Vagina (tissue), 2 donors: ENCODE measurements at regions not wholly inside any gene's neighbourhood (a gene's known extent, or its start where the extent isn't known, plus 50 kb on each side); places are given as distances from the start of the nearest gene placed in this dataset.

Experiments
- POLR2A ChIP-seq, 2 donors: fragments of 450-650 bp; IDR thresholded peaks; one replicate each; pipeline ENCODE4 v1.6.1; 2017; ENCODE audit warnings: antibody characterized with exemption in 2 of 2, mild to moderate bottlenecking in 2 of 2, moderate library complexity in 2 of 2
- POLR2AphosphoS5 ChIP-seq, 2 donors: sonication (generic); formaldehyde crosslinking; IDR thresholded peaks; one replicate each; pipeline ENCODE4 v1.9.0; 2017; ENCODE audit warnings: antibody characterized with exemption in 2 of 2, mild to moderate bottlenecking in 2 of 2, low read depth in 1 of 2; ENCODE audit not compliant: insufficient read depth in 1 of 2
- TF ChIP-seq, protein P1 (sequence below), 3 experiments: fragments of 450-650 bp in 2 of 3; fragments of 200-600 bp in 1 of 3; sonication (generic) in 1 of 3; IDR thresholded peaks; one replicate each; pipeline ENCODE4 v1.5.1; 2017 to 2019; ENCODE audit warnings: antibody characterized with exemption in 3 of 3, mild to moderate bottlenecking in 2 of 3, moderate library complexity in 2 of 3

DNA sequence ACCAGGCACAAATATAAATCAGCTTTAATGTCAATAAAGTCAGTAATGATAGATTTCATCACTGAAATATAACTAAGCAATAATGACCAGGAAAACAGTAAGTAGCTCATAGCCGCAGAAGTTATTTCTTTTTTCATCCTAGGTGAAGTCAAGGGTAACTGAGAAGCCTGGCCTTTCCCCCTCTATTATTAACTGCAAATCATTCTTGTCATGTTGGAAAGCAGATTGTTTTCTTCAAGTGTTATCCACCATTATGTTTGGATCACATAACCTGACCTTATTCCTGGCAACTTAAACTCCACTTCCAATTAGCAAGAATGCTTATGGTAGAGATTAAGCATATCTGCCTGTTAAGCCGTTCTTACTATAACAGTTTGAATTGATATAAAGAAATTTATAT is 603.4 kb upstream of the FOXG1 start:
- TF ChIP-seq, protein P1, sequence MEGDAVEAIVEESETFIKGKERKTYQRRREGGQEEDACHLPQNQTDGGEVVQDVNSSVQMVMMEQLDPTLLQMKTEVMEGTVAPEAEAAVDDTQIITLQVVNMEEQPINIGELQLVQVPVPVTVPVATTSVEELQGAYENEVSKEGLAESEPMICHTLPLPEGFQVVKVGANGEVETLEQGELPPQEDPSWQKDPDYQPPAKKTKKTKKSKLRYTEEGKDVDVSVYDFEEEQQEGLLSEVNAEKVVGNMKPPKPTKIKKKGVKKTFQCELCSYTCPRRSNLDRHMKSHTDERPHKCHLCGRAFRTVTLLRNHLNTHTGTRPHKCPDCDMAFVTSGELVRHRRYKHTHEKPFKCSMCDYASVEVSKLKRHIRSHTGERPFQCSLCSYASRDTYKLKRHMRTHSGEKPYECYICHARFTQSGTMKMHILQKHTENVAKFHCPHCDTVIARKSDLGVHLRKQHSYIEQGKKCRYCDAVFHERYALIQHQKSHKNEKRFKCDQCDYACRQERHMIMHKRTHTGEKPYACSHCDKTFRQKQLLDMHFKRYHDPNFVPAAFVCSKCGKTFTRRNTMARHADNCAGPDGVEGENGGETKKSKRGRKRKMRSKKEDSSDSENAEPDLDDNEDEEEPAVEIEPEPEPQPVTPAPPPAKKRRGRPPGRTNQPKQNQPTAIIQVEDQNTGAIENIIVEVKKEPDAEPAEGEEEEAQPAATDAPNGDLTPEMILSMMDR (IDR thresholded peaks at IDR 0.05): no peak
- TF ChIP-seq POLR2A (IDR thresholded peaks at IDR 0.05) (no peak), POLR2AphosphoS5 (IDR thresholded peaks at IDR 0.05; ENCODE audit: insufficient read depth in 1 of 2, low read depth in 1 of 2) (no peak)
